ENCODE measurements at regions not wholly inside any gene's neighbourhood (a gene's known extent, or its start where the extent isn't known, plus 50 kb on each side); places are given as distances from the start of the nearest gene placed in this dataset.

GRCh38 chr20:7305976-7306375, 538.5 kb downstream of the BMP2 start:
- TF ChIP-seq GLIS3 (CRISPR knock-in tag; IDR thresholded peaks at IDR 0.05) (no peak), CSDC2 (CRISPR knock-in tag; IDR thresholded peaks at IDR 0.05) (no peak)

Data from SK-N-SH treated with all-trans-retinoic acid at 6 μM for 48 hours (cell line).